RKO (cell line): ENCODE measurements at regions not wholly inside any gene's neighbourhood (a gene's known extent, or its start where the extent isn't known, plus 50 kb on each side); places are given as distances from the start of the nearest gene placed in this dataset.
A peak's percentile ranks its signal among the peaks of the same experiment; 100 is the strongest.
"Not testable (repeated sequence)": the region's sequence is repeated elsewhere in the genome, so short reads cannot be mapped to it uniquely, and the experiment has no call there.

Experiments
- DNase-seq: peaks from one replicate; pipeline ENCODE4 v3.0.0-alpha.2; 2016; ENCODE audit warnings: low spot score

DNA sequence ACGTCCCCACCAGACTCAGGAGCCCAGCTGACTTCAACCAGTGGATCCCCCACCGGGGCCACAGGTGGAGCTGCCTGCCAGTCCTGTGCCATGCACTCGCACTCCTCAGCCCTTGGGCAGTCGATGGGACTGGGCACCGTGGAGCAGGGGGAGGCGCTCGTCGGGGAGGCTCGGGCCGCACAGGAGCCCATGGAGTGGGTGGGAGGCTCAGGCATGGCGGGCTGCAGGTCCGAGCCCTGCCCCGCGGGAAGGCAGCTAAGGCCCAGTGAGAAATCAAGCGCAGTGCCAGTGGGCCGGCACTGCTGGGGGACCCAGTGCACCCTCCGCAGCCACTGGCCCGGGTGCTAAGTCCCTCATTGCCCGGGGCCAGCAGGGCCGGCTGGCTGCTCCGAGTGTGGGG is 52.3 kb upstream of the LRRC30 start:
- DNase-seq, result not testable (repeated sequence)

DNA sequence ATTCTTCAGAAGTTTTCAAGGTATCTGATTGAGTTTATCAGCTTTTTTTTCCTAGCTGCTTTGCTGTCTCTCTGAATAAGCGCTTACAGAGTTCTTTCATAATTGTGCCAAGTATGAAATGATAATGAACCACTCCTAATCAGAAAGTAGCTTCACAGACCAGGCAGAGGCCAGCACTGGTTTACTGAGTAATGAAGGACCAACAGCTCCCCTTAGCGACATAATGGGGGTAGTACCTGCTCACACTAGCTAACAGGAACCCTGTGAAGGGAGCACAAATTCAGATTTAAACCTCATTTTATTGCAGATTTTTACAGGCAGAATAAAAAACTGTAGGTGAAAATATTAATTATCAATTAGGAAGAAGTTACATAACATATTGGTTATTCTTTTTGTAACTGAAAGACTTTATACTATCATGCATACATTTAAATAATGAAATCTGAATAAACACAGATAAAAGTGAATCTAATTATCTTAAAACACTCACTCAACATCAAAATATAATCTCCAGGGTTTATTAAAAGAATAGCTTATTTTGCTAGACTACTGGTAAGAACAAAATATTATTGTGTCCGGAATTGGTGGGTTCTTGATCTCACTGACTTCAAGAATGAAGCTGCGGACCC is 53.7 kb upstream of the LRRC30 start:
- peak; percentile 77 for DNase-seq

DNA sequence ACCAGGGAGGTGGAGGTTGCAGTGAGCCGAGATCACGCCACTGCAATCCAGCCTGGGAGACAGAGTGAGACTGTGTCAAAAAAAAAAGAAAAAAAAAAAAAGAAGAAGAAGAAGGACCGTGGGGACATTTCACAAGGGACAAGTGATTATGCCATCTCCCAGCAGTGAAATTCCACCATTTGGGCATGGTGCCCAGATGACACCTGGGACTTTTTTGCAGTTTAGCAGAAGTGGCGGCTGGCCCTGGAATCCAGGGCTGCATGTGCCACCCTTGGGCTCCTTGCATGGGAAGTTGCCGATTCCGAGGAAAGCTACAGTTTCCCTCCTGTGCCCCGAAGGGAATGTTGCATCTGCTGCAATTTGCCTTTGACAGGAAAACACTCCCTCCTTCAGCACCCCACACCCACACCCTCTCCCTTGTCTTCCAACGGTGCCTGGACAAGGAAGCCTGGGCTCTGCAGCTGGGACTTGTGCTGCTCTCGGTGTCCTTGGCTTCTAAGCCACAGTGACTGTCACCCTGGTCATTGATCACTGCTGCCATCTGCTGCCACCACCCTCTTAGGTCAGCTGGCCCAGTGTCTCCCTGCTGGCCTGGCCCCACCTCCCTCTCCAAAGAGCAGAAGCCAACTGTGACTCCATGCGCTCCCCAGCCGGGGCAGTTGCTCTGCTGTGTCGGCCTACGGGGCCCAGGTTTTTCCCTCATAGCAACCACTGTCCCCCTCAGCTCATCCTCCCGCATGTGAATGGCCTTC is 56.4 kb upstream of the LRRC30 start:
- DNase-seq, result peak; percentile 8

DNA sequence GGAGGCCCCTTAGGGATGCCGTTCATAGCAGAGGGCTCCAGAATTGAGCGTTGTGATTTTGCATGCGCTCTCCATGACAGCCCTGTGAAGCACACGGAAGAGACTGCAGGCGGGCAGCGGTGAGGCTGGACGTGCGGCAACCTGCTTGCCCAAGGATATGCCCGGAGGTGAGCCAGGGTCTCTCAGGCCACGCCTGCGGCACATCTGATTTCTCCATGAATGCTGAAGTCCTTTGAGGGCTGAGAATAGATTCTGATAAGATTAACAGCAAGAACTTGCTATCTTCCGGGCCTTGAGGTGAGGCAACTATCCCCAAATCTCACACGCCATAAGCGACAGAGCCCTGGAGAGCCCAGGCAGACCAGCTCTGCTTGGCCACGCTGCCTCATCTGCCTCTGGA is 55.6 kb upstream of the LAMA1 start:
- no peak for DNase-seq

DNA sequence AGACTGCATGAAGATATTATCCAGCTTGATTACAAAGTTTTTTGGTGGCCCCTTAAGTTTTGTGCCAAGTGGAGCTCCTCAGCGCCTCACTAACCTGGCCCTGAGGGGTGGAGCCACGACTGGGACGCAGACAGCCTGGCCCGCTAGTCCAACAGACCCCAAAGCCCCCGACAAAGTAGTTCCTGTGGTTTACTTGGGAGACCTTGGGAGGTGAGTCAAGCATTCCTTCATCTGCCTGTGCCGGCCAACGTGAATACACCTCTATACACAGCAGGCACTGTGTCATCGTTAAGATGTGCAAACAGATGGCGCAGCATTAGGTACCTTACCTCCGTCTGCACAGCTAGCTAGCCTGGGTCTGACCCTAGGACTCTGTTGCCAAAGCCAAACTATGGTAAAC is 55.0 kb upstream of the LAMA1 start:
- no peak for DNase-seq

DNA sequence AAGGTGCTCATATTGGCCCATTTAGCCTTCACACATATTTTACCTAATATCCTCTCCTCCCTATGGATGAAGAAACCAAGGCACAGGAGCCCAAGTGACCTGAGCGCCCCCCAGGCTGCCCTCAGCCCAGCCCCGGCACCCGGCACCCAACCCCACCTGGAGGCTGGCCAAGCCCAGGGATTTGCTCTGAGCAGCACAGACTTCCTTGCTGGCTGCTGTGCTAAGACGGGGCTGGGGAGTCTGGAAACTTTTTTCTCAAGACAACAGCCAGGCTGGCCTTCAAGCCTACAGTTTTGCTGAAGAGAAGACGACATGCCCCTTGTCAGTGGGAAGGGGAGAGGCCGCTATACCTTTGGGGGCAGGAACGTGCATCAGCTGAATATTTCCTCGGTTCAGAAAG is 52.7 kb upstream of the LAMA1 start:
- DNase-seq, result no peak

DNA sequence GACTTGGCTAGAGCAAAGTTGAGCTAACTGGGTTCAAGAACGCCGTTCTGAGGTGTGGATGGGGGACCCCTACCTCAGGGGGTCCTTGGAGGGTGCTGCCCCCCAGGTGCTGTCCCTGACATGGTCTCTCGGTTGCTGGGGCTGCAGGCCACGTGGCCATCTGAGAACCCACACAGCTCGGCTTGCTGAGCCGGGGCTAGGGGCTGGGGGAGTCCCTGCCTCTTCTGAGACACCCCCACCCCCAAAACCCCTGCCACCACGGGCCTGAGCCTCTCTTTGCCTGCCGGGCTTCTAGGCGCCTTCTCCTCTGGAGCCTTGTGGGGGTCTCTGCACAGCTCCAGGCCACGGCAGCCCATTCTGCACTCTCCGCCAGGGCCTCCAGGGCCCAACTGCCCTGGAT is 52.0 kb upstream of the LAMA1 start:
- no peak for DNase-seq

DNA sequence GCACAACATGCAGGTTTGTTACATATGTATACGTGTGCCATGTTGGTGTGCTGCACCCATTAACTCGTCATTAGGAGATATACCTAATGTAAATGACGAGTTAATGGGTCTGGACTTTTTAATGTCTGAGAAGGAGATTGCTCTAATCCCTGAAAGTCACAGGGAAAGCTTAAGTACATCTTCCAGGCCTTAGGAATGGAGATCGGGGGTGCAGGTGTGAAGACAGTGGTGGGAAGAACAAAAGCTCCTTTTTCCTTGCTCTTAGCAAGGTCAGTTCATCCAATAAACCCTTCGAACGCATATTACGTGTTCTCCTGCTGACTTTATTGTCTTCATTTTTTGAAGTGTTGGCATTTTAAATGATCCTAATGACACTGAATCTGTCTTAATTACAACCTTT is 50.8 kb upstream of the LAMA1 start:
- DNase-seq, result no peak
